Colonic mucosa (tissue), 4 donors: ENCODE measurements at regions not wholly inside any gene's neighbourhood (a gene's known extent, or its start where the extent isn't known, plus 50 kb on each side); places are given as distances from the start of the nearest gene placed in this dataset.

ENCODE experiments used
- DNase-seq: peaks from one replicate; pipeline ENCODE4 v3.0.0-alpha.2; 2020
- H3K27ac ChIP-seq: fragments of 200-600 bp; one replicate; pipeline ENCODE4 v1.8.0; 2021
- H3K27me3 ChIP-seq: fragments of 200-600 bp; one replicate; pipeline ENCODE4 v1.8.0; 2021
- H3K36me3 ChIP-seq: fragments of 200-600 bp; one replicate; pipeline ENCODE4 v1.8.0; 2021
- H3K4me1 ChIP-seq: fragments of 200-600 bp; one replicate; pipeline ENCODE4 v1.8.0; 2021; ENCODE audit warnings: mild to moderate bottlenecking
- H3K4me3 ChIP-seq: fragments of 200-600 bp; one replicate; pipeline ENCODE4 v1.8.0; 2021
- H3K9ac ChIP-seq, 2 donors: one replicate each; pipeline ENCODE4 v1.7.0; 2013; ENCODE audit warnings: control low read depth in 2 of 2, low read depth in 2 of 2, low read length in 2 of 2
- H3K9me3 ChIP-seq: fragments of 200-600 bp; one replicate; pipeline ENCODE4 v1.8.0; 2021
- intact Hi-C: fragments of 100-400 bp; cut with DNase I; formaldehyde crosslinking; loops from one replicate; pipeline ENCODE4 v1.14.1; 2022
- TF ChIP-seq, protein P1 (sequence below): fragments of 200-600 bp; IDR thresholded peaks from one replicate; pipeline ENCODE4 v1.8.0; 2022; ENCODE audit warnings: antibody characterized with exemption, mild to moderate bottlenecking
- donor health status: healthy.
- donor health status: DM: no; HTN: no; CAD: no.
- donor health status: DM: no; HTN: no; CAD: no.

DNA sequence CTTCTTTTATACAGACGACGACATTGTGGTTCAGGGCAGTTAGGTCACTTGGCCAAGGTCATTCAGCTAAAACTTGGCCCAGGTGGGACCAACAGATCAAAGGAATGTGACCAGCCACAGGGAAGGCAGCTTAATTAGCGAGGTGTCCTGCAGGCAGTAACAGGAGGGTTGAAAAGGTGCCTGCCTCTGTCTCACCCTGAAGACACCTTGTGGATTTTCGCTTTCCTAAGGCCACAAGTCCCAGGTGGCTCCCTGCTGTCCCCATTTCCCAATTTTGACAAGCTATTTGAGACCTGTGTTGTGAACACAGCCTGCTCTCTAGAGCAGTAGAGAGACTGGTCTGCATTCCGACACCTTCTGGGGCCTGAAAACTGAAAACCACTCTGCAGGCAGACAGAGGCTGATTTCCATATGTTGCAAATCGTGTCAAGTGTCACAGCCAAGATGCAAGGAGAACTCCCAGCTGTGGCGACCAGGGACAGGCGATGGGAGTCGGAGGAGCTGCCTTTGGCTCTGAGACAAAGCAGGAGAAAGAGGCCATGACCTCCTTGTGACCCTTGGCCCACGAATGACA lies 593.1 kb upstream of the CDH5 start:
- H3K36me3 ChIP-seq, result no peaks in the 10 kb centered on the region
- intact Hi-C loops, result no loop called here
- no peak overlapping the region for H3K27ac ChIP-seq
- TF ChIP-seq, protein P1, sequence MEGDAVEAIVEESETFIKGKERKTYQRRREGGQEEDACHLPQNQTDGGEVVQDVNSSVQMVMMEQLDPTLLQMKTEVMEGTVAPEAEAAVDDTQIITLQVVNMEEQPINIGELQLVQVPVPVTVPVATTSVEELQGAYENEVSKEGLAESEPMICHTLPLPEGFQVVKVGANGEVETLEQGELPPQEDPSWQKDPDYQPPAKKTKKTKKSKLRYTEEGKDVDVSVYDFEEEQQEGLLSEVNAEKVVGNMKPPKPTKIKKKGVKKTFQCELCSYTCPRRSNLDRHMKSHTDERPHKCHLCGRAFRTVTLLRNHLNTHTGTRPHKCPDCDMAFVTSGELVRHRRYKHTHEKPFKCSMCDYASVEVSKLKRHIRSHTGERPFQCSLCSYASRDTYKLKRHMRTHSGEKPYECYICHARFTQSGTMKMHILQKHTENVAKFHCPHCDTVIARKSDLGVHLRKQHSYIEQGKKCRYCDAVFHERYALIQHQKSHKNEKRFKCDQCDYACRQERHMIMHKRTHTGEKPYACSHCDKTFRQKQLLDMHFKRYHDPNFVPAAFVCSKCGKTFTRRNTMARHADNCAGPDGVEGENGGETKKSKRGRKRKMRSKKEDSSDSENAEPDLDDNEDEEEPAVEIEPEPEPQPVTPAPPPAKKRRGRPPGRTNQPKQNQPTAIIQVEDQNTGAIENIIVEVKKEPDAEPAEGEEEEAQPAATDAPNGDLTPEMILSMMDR, result no peak
- H3K9me3 ChIP-seq, result no peaks in the 10 kb centered on the region
- DNase-seq, result no peak
- no peak overlapping the region for H3K4me3 ChIP-seq
- H3K27me3 ChIP-seq, result no peaks in the 10 kb centered on the region
- no peaks in the 10 kb centered on the region for H3K4me1 ChIP-seq
- H3K9ac ChIP-seq, result no peak overlapping the region

- Histone ChIP-seq H3K27me3 (no peaks in the 10 kb centered on the region), H3K9ac (no peak overlapping the region), H3K36me3 (no peaks in the 10 kb centered on the region), H3K9me3 (no peaks in the 10 kb centered on the region), H3K27ac (no peak overlapping the region), H3K4me3 (no peak overlapping the region), H3K4me1 (no peaks in the 10 kb centered on the region)
- intact Hi-C loops, result no loop called here
- no peak for DNase-seq
- TF ChIP-seq, protein P1, result no peak
Measured at GRCh38 chr16:65772134-65772732, 594.3 kb upstream of the CDH5 start.

DNA sequence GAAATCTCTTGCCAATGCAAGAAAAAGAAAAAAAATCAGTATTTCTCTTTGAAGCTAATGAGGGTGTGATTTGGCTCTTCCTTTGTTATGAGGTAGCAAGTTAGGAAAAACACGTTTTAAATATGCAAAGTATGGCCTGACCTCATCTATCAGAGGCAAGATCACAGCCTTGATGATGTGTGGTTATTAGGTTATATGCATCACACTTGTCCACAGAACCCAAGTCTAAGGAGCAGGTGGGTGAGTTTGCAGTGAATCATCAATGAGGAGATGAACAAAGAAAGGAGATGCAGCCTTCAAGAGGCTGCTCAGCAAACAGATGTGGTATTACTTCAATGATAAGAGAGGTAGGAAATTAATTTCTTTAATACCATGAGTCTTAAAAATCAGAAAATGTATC lies 594.8 kb upstream of the CDH5 start:
- Histone ChIP-seq H3K27ac (no peak overlapping the region), H3K27me3 (no peaks in the 10 kb centered on the region), H3K4me3 (no peak overlapping the region), H3K4me1 (no peaks in the 10 kb centered on the region), H3K9ac (no peak overlapping the region), H3K36me3 (no peaks in the 10 kb centered on the region), H3K9me3 (no peaks in the 10 kb centered on the region)
- intact Hi-C loops, result no loop called here
- DNase-seq, result no peak
- TF ChIP-seq, protein P1, result no peak

- H3K9ac ChIP-seq, result no peak overlapping the region
- intact Hi-C loops, result no loop called here
- H3K4me3 ChIP-seq, result no peak overlapping the region
- TF ChIP-seq, protein P1, result no peak
- H3K9me3 ChIP-seq, result no peaks in the 10 kb centered on the region
- H3K27ac ChIP-seq, result no peak overlapping the region
- DNase-seq, result no peak
- H3K27me3 ChIP-seq, result no peaks in the 10 kb centered on the region
- H3K4me1 ChIP-seq, result no peaks in the 10 kb centered on the region
- no peaks in the 10 kb centered on the region for H3K36me3 ChIP-seq
Measured at GRCh38 chr16:65770752-65771151, 595.7 kb upstream of the CDH5 start.

GRCh38 chr16:65769776-65770438 lies 596.6 kb upstream of the CDH5 start:
- H3K9me3 ChIP-seq, result no peaks in the 10 kb centered on the region
- TF ChIP-seq, protein P1, result no peak
- no peak overlapping the region for H3K27ac ChIP-seq
- intact Hi-C loops, result no loop called here
- no peaks in the 10 kb centered on the region for H3K27me3 ChIP-seq
- no peaks in the 10 kb centered on the region for H3K36me3 ChIP-seq
- H3K4me1 ChIP-seq, result no peaks in the 10 kb centered on the region
- H3K9ac ChIP-seq, result no peak overlapping the region
- DNase-seq, result no peak
- H3K4me3 ChIP-seq, result no peak overlapping the region
